ENCODE measurements at regions not wholly inside any gene's neighbourhood (a gene's known extent, or its start where the extent isn't known, plus 50 kb on each side); places are given as distances from the start of the nearest gene placed in this dataset.

- no peak for DNase-seq
These were observed 330.3 kb downstream of the C11orf87 start for GRCh38 chr11:109752212-109752825.

DNA sequence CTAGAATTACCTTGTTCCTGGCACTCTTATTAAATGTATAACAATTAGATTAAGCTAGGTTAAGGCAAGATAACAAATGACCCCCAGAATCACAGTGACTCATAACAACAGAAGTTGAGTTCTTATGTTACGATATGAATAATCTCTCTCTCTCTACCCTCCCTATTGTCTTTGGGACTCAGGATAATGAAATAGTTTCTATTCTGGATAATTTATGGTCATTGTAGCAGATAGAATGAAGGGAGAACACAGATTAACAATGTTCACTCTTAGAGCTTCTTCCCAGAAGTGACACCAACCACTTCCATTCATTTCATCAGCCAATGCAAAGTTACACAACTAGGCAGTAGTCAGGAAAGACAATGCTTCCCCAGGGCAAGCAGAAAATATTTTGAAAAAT is 334.5 kb downstream of the C11orf87 start:
- no peak for DNase-seq

DNA sequence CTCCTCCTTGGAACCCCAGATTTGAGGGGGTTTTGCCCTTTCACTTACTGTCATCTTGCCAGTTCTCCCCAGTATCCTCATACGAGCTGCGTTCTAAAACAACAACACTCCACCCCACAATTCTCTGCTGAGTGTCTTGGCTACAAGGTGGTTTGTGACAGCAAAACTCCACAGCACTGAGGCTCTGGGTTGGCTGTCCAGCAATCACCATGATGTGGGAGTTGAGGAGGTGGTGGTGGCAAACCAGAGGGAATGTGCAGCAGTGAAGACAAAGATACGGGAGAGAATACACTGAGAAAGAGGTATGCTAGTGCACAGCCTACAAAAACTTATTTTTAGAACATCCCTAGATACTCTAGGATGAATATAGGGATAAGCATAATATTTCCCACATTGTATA is 335.0 kb downstream of the C11orf87 start:
- no peak for DNase-seq

DNA sequence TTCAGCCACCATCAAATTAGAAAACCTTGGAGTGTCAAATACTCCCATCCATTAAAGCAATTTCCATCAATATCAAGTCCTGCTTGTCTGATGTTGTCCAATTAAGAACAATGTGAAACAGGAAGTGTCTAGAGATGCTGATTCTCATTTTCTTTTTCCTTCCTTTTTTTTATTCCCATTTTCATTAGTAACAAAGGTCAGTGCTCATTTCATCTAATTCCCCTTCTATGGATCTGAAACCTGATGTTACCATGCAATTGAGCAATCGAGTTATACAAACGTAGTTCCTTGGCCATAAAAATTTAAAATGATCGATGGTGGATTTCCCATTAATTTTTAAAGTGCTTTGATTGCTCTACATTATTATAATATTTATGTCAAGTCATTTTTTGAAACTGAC is 330.6 kb upstream of the ZC3H12C start:
- DNase-seq: no peak

DNA sequence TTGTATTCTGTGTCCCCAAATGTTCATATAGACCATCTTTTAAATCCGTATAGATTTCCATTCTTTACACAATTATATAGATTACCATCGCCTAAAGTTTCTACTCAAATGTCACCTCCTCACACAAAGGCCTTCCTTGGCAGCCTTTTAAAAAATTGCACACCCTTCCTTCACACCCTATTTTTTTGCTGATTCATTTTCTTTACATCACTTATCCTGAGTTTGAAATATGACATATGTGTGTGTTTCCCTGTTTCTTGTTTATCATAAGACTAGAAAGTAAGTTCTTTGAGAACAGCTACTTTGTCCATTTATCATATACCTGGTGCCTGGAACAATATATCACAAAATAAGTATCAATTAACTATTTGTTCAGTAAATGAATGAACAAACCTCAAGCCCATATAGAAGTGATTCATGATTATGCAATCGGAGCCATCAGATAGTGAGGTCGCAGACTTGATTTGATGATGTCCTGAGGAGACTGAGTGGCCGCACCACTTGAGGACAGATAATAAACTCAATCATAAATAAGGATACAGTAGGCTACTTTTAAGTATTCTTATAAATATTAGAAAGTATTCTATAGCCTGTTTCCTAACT is 327.4 kb upstream of the ZC3H12C start:
- no peak for DNase-seq

DNA sequence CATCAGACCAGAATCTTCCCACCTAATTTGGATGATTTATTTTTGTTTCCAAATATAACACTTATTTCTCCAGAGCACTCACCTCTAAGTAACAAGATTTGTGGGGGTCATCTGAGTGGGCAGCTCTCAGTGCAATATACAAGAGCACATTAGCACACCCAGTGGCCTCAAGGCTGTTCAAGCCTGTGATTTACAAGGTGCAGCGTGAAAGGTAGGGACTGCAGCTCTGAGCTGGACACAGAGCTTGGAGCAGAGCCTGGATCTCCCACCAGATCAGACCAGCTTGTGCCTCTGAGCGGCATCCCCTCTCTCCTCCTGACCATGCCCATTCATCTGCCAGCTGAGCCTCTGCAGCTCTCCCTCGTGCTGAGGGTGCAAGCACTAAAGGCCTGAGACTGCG is 323.3 kb upstream of the ZC3H12C start:
- DNase-seq: no peak

DNA sequence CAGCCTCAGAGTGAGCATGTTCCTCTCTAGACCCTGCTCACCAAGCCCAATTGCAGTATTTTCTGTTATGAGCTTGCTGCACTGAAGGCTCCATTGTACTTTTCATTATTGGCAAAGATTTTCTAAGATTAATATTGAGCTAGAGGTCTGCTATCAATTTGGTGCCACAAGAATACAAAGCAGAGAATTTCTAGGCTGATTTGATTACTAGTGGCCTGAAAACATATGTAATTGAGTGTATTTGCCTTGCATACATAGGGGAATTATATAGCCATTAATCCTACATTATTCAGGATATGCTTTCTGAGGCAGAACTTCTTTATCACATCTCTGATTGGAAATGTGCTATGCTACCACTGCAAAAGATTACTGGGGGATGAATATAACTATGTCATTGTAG is 322.9 kb upstream of the ZC3H12C start:
- no peak for DNase-seq

- peak; percentile 96 for DNase-seq
These were observed 320.3 kb upstream of the ZC3H12C start for GRCh38 chr11:109772892-109773291.

GRCh38 chr11:109775686-109776085 is 317.5 kb upstream of the ZC3H12C start:
- no peak for DNase-seq

DNA sequence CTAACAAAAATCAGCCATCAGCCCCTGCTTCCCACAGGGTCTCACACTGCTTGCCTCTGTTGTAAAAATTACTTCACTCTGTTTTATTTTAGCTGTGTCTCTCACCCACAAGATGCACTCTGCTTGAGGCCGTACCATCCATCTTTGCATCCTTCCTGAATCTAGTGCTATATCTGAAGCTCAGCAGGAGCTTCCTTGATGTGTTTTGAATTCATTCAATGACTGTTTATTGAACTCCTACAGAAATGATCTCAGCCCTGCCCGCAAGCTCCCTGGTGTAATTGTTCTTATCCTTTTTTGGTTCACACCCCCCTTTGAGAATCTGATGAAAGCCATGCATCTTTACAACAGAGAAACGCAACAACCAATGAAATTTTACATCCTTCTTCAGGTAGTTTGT is 310.2 kb upstream of the ZC3H12C start:
- DNase-seq: no peak

GRCh38 chr11:109783840-109784239 is 309.4 kb upstream of the ZC3H12C start:
- peak; percentile 7 for DNase-seq

- DNase-seq: no peak
These were observed 308.7 kb upstream of the ZC3H12C start for GRCh38 chr11:109784536-109784935.

- DNase-seq: no peak
These were observed 308.0 kb upstream of the ZC3H12C start for GRCh38 chr11:109785198-109785597.

- DNase-seq: no peak
These were observed 307.5 kb upstream of the ZC3H12C start for GRCh38 chr11:109785714-109786113.

- DNase-seq: no peak
These were observed 304.2 kb upstream of the ZC3H12C start for GRCh38 chr11:109788948-109789490.

DNA sequence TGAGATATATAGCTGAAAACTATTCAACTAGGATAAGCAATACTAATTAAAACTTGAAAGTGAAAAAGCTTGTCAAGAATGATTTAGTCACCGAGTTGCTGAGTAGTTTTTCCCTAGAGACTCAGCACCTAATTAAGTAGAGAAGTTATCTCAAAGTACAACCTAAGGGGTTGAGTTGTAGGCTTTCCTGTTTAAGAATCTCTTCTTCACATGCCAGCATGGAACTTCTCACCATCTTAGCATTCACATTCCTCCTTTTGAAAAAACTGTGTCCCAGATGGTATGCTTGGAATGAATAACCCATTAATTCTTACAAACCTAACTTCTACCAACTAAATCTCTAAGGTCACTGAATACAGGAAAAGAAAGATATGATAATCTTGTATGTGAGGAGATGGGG is 303.3 kb upstream of the ZC3H12C start:
- DNase-seq: no peak

GRCh38 chr11:109791337-109791736 is 301.9 kb upstream of the ZC3H12C start:
- no peak for DNase-seq

DNA sequence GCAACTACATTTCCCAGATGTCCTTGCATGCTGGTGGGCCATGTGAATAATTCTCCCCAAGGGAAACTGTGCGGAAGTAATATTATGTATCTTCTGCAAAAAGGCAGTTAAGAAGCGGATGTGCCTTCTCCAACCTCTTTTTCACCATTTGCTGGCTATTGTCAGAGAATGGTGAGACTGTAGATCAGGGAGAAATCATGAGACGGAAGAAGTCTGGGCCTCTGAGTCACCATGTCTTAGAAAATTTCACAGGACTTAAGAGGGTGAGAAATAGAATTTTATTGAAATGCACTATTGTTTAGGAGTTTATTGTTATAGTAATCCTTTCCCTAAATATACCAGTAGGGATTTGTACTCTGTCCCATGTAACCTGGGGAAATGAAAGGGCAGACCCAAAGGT is 298.7 kb upstream of the ZC3H12C start:
- DNase-seq: no peak

GRCh38 chr11:109795234-109795633 is 298.0 kb upstream of the ZC3H12C start:
- no peak for DNase-seq

DNA sequence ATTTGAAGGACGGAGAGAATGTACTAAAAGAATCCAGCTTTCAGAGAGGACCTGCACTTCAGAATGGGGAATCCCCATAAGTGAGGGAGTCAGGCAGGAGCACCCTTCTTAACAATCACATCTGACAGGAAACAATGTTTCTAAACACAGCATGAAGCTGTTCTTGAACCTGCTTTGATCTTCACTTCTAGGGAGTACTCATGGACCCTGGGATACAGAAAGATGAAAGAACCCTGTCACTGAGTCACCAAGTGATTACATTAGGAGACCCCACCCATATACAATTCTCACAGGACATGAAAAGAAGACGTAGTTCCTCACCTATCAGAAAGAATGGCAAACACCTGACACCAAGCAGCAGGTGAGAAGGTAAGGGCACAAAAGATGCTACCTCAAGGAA is 296.9 kb upstream of the ZC3H12C start:
- no peak for DNase-seq

- no peak for DNase-seq
These were observed 294.7 kb upstream of the ZC3H12C start for GRCh38 chr11:109798521-109798920.

DNA sequence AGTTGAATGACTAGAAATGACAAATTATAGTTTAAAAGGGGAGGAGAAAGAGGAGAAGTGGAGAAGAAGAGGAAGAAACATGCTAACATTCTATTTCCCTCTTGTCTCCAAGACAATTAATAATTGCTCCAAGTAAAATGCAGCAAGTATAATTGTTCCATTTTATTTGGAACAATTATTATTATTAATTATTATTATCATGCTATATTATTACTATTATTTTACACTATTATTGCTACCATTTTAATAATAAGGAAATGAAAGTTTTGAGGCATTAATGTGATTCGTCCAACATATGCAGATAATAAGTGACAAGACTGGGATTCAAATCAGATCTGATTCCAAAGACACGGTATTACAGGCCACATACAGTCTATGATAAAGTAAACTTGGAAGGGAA is 293.6 kb upstream of the ZC3H12C start:
- no peak for DNase-seq

GRCh38 chr11:109804911-109805310 is 288.3 kb upstream of the ZC3H12C start:
- DNase-seq: no peak

DNA sequence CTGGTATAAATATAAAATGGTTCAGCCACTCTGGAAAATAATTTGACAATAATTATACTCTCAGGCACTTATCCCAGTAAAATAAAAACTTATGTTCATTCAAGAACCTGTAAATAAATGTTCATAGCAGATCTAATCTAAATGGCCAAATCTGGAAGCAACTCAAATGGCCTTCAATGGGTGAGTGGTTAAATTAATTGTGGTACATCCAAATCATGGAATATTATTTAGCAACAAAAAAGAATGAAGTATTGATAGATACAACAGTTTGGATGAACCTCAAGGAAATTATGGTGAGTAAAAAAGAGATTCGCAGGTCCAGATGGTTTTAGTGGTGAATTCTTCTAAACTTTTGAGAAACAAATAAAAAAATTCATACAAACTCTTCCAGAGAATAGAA is 287.0 kb upstream of the ZC3H12C start:
- DNase-seq: no peak

DNA sequence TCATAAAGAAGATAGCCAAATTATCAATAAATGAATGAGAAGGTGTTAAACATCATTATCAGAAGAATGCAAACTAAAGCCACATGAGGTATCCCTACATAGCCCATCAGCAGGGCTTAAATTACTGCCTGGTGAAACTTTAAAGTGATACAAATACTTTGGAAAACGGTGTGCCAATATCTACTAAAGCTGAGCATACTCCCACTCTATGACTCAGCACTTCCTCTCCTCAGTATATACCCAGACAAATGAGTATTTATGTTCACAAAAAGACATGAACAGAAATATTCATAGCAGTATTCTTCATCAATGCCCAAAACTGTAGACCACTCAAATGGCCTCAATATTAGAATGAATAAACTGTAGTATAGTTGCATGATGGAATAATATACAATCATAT is 284.6 kb upstream of the ZC3H12C start:
- no peak for DNase-seq

Data from NCI-H524 treated with DMSO at 0.1 percent for 48 hours (cell line).